ENCODE measurements at regions not wholly inside any gene's neighbourhood (a gene's known extent, or its start where the extent isn't known, plus 50 kb on each side); places are given as distances from the start of the nearest gene placed in this dataset.

- Mint-ChIP-seq H3K4me3 (no peak overlapping the region), H3K27me3 (ENCODE audit: insufficient read depth) (peaks cover 2% of the 10 kb centered on the region; the same call in 1 of the 2 replicates), H3K9me3 (no peaks in the 10 kb centered on the region; the same call in 1 of the 2 replicates), H3K4me1 (ENCODE audit: low read depth) (peaks cover 8% of the 10 kb centered on the region), H3K36me3 (ENCODE audit: low read depth) (no peaks in the 10 kb centered on the region), H3K27ac (no peak overlapping the region)
- TF ChIP-seq, protein P1, sequence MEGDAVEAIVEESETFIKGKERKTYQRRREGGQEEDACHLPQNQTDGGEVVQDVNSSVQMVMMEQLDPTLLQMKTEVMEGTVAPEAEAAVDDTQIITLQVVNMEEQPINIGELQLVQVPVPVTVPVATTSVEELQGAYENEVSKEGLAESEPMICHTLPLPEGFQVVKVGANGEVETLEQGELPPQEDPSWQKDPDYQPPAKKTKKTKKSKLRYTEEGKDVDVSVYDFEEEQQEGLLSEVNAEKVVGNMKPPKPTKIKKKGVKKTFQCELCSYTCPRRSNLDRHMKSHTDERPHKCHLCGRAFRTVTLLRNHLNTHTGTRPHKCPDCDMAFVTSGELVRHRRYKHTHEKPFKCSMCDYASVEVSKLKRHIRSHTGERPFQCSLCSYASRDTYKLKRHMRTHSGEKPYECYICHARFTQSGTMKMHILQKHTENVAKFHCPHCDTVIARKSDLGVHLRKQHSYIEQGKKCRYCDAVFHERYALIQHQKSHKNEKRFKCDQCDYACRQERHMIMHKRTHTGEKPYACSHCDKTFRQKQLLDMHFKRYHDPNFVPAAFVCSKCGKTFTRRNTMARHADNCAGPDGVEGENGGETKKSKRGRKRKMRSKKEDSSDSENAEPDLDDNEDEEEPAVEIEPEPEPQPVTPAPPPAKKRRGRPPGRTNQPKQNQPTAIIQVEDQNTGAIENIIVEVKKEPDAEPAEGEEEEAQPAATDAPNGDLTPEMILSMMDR (IDR thresholded peaks at IDR 0.05): no peak
- DNase-seq: no peak
Observed at GRCh38 chr14:86357119-86357518, 827.2 kb downstream of the FLRT2 start.

- no peak overlapping the region for H3K27ac Mint-ChIP-seq
- peaks cover 10% of the 10 kb centered on the region; the same call in 1 of the 2 replicates for H3K9me3 Mint-ChIP-seq
- DNase-seq: no peak
- TF ChIP-seq, protein P1 (IDR thresholded peaks at IDR 0.05): no peak
- no peaks in the 10 kb centered on the region for H3K36me3 Mint-ChIP-seq (ENCODE audit: low read depth)
- H3K4me3 Mint-ChIP-seq: peak overlapping the region; percentile 31
- peaks cover 7% of the 10 kb centered on the region; the same call in 1 of the 2 replicates for H3K4me1 Mint-ChIP-seq (ENCODE audit: low read depth)
- no peaks in the 10 kb centered on the region for H3K27me3 Mint-ChIP-seq (ENCODE audit: insufficient read depth)
Observed at GRCh38 chr14:86346818-86347384, 817.0 kb downstream of the FLRT2 start.

- TF ChIP-seq, protein P1 (IDR thresholded peaks at IDR 0.05): no peak
- Mint-ChIP-seq H3K36me3 (ENCODE audit: low read depth) (no peaks in the 10 kb centered on the region), H3K4me3 (peak overlapping the region; percentile 29; the same call in 1 of the 2 replicates), H3K9me3 (no peaks in the 10 kb centered on the region; the same call in 1 of the 2 replicates), H3K27ac (no peak overlapping the region), H3K4me1 (ENCODE audit: low read depth) (no peaks in the 10 kb centered on the region), H3K27me3 (ENCODE audit: insufficient read depth) (peaks cover 2% of the 10 kb centered on the region; the same call in 1 of the 2 replicates)
- no peak for DNase-seq
Observed at GRCh38 chr14:86334355-86334754, 804.4 kb downstream of the FLRT2 start.

- DNase-seq: no peak
- TF ChIP-seq, protein P1 (IDR thresholded peaks at IDR 0.05): no peak
- no peak overlapping the region for H3K4me3 Mint-ChIP-seq
- no peaks in the 10 kb centered on the region for H3K36me3 Mint-ChIP-seq (ENCODE audit: low read depth)
- no peak overlapping the region for H3K27ac Mint-ChIP-seq
- no peaks in the 10 kb centered on the region for H3K9me3 Mint-ChIP-seq
- H3K4me1 Mint-ChIP-seq (ENCODE audit: low read depth): no peaks in the 10 kb centered on the region
- peaks cover 2% of the 10 kb centered on the region; the same call in 1 of the 2 replicates for H3K27me3 Mint-ChIP-seq (ENCODE audit: insufficient read depth)
Observed at GRCh38 chr14:86333493-86333892, 803.5 kb downstream of the FLRT2 start.

GRCh38 chr14:86331341-86331740, 801.4 kb downstream of the FLRT2 start:
- H3K9me3 Mint-ChIP-seq: no peaks in the 10 kb centered on the region
- H3K27me3 Mint-ChIP-seq (ENCODE audit: insufficient read depth): peaks cover 2% of the 10 kb centered on the region; the same call in 1 of the 2 replicates
- no peaks in the 10 kb centered on the region for H3K4me1 Mint-ChIP-seq (ENCODE audit: low read depth)
- H3K4me3 Mint-ChIP-seq: no peak overlapping the region
- no peaks in the 10 kb centered on the region for H3K36me3 Mint-ChIP-seq (ENCODE audit: low read depth)
- no peak for DNase-seq
- H3K27ac Mint-ChIP-seq: no peak overlapping the region
- TF ChIP-seq, protein P1 (IDR thresholded peaks at IDR 0.05): no peak
